ENCODE measurements at regions not wholly inside any gene's neighbourhood (a gene's known extent, or its start where the extent isn't known, plus 50 kb on each side); places are given as distances from the start of the nearest gene placed in this dataset.
"Not testable (repeated sequence)": the region's sequence is repeated elsewhere in the genome, so short reads cannot be mapped to it uniquely, and the experiment has no call there.

- H3K27me3 ChIP-seq (ENCODE audit: control insufficient read depth, insufficient read depth, low read length); H3K9me3 ChIP-seq (ENCODE audit: control insufficient read depth, low read depth, low read length); H3K36me3 ChIP-seq (ENCODE audit: control insufficient read depth, low read depth, low read length); H3K4me1 ChIP-seq (ENCODE audit: control insufficient read depth, low read depth, low read length); H3K4me3 ChIP-seq (ENCODE audit: low read length); H3K9ac ChIP-seq (ENCODE audit: low read length); H3K27ac ChIP-seq (ENCODE audit: low read length): not testable (repeated sequence)
Observed at GRCh38 chr2:95713470-95714177, 121.8 kb downstream of the TRIM43 start.

- not testable (repeated sequence) for H3K27ac ChIP-seq (ENCODE audit: low read length); H3K36me3 ChIP-seq (ENCODE audit: control insufficient read depth, low read depth, low read length); H3K9ac ChIP-seq (ENCODE audit: low read length); H3K9me3 ChIP-seq (ENCODE audit: control insufficient read depth, low read depth, low read length); H3K4me3 ChIP-seq (ENCODE audit: low read length); H3K4me1 ChIP-seq (ENCODE audit: control insufficient read depth, low read depth, low read length); H3K27me3 ChIP-seq (ENCODE audit: control insufficient read depth, insufficient read depth, low read length)
Observed at GRCh38 chr2:95714398-95714797, 122.6 kb downstream of the TRIM43 start.

GRCh38 chr2:95719473-95720060 lies 127.8 kb downstream of the TRIM43 start:
- Histone ChIP-seq H3K9ac (ENCODE audit: low read length) (no peak overlapping the region), H3K9me3 (ENCODE audit: control insufficient read depth, low read depth, low read length) (no peaks in the 10 kb centered on the region), H3K27ac (ENCODE audit: low read length) (no peak overlapping the region), H3K36me3 (ENCODE audit: control insufficient read depth, low read depth, low read length) (no peaks in the 10 kb centered on the region), H3K4me3 (ENCODE audit: low read length) (no peak overlapping the region), H3K4me1 (ENCODE audit: control insufficient read depth, low read depth, low read length) (no peaks in the 10 kb centered on the region), H3K27me3 (ENCODE audit: control insufficient read depth, insufficient read depth, low read length) (no peaks in the 10 kb centered on the region)

DNA sequence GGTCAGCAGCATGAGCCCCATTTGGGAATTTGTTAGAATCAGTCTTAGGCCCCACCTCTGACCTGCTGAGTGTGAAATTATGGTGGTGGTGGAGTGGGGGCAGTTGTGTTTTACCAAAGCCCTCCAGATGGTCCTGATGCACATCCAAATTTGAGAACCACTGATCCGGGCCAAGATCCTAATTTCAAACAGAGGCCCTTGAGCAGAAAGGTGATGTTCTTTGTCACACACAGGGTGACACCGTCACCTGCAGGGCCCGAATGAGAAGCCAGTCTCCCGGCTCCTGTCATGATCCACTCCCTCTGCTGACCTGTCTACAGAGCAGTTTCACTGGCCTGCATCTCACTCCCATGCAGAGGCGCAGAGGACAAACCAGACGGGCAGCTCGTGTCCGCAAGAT lies 129.9 kb downstream of the TRIM43 start:
- H3K27me3 ChIP-seq (ENCODE audit: control insufficient read depth, insufficient read depth, low read length) = no peaks in the 10 kb centered on the region
- no peak overlapping the region for H3K9ac ChIP-seq (ENCODE audit: low read length)
- H3K9me3 ChIP-seq (ENCODE audit: control insufficient read depth, low read depth, low read length) = no peaks in the 10 kb centered on the region
- H3K27ac ChIP-seq (ENCODE audit: low read length) = no peak overlapping the region
- no peak overlapping the region for H3K4me3 ChIP-seq (ENCODE audit: low read length)
- H3K4me1 ChIP-seq (ENCODE audit: control insufficient read depth, low read depth, low read length) = no peaks in the 10 kb centered on the region
- H3K36me3 ChIP-seq (ENCODE audit: control insufficient read depth, low read depth, low read length) = no peaks in the 10 kb centered on the region

DNA sequence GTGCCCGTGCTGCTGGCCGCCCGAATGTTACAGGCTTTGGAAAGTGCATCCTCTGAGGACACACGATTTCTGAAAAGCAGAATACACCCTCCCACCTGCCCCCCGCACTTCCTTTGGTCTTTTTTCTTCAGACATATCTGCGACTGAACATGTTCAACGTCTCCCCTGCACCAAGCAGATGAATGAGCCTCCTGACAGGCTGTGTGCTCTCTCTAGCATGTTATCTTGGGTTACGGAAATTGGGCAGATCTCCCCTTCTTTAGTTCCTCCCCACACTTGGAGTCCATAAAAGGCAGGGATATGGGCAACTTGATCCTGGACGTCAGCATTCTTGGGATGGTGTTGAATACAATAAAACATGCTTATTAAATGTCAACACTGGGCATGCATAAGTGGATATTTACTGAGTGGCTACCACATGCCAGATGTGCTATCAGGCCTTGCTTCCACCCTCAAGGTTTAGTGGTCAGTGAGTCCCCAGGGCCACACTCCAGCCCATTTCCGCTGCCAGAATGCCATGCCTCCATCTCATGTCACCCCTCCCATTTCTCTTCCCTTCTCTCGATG lies 130.4 kb downstream of the TRIM43 start:
- Histone ChIP-seq H3K36me3 (ENCODE audit: control insufficient read depth, low read depth, low read length) (no peaks in the 10 kb centered on the region), H3K27me3 (ENCODE audit: control insufficient read depth, insufficient read depth, low read length) (no peaks in the 10 kb centered on the region), H3K9ac (ENCODE audit: low read length) (no peak overlapping the region), H3K9me3 (ENCODE audit: control insufficient read depth, low read depth, low read length) (no peaks in the 10 kb centered on the region), H3K27ac (ENCODE audit: low read length) (no peak overlapping the region), H3K4me3 (ENCODE audit: low read length) (no peak overlapping the region), H3K4me1 (ENCODE audit: control insufficient read depth, low read depth, low read length) (no peaks in the 10 kb centered on the region)

DNA sequence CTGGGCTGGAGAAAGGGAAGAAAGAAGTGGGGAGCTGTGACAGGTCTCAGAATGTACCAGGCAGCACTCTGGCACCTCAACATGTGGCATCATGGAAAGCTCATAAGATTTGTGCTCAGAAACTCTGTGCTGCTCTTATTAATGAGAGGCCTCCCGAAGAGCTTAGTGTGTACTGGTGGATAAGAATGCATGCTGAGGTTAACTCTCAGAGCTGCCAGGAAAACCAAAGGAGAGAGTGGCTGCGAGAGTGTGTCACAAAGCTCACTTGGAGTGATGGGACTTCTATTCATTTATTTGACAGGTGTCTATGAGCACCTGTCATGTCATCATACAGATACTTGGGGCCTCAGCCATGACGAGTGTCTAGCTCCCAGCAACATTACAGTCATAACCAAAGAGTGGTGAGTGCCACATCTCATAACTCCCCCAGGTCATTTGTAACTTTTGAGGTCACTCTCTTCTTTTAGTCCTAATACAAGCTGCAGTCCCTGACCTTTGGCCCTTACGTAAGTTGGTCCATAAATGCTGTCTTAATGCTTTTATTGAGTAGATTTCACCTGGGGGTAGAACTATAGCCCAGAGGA lies 131.9 kb downstream of the TRIM43 start:
- not testable (repeated sequence) for H3K27ac ChIP-seq (ENCODE audit: low read length); H3K4me3 ChIP-seq (ENCODE audit: low read length); H3K9ac ChIP-seq (ENCODE audit: low read length); H3K9me3 ChIP-seq (ENCODE audit: control insufficient read depth, low read depth, low read length); H3K27me3 ChIP-seq (ENCODE audit: control insufficient read depth, insufficient read depth, low read length); H3K36me3 ChIP-seq (ENCODE audit: control insufficient read depth, low read depth, low read length); H3K4me1 ChIP-seq (ENCODE audit: control insufficient read depth, low read depth, low read length)

- H3K27me3 ChIP-seq (ENCODE audit: control insufficient read depth, insufficient read depth, low read length); H3K36me3 ChIP-seq (ENCODE audit: control insufficient read depth, low read depth, low read length); H3K4me3 ChIP-seq (ENCODE audit: low read length): not testable (repeated sequence)
Observed at GRCh38 chr2:95725191-95725590, 133.4 kb downstream of the TRIM43 start.

GRCh38 chr2:95725677-95726076 lies 133.9 kb downstream of the TRIM43 start:
- not testable (repeated sequence) for H3K27ac ChIP-seq (ENCODE audit: low read length); H3K36me3 ChIP-seq (ENCODE audit: control insufficient read depth, low read depth, low read length); H3K9me3 ChIP-seq (ENCODE audit: control insufficient read depth, low read depth, low read length); H3K27me3 ChIP-seq (ENCODE audit: control insufficient read depth, insufficient read depth, low read length); H3K4me1 ChIP-seq (ENCODE audit: control insufficient read depth, low read depth, low read length); H3K4me3 ChIP-seq (ENCODE audit: low read length); H3K9ac ChIP-seq (ENCODE audit: low read length)

More at GRCh38 chr2:95725191-95725590, 133.4 kb downstream of the TRIM43 start:
- H3K27ac ChIP-seq (ENCODE audit: low read length); H3K4me1 ChIP-seq (ENCODE audit: control insufficient read depth, low read depth, low read length); H3K9ac ChIP-seq (ENCODE audit: low read length); H3K9me3 ChIP-seq (ENCODE audit: control insufficient read depth, low read depth, low read length): not testable (repeated sequence)

DNA sequence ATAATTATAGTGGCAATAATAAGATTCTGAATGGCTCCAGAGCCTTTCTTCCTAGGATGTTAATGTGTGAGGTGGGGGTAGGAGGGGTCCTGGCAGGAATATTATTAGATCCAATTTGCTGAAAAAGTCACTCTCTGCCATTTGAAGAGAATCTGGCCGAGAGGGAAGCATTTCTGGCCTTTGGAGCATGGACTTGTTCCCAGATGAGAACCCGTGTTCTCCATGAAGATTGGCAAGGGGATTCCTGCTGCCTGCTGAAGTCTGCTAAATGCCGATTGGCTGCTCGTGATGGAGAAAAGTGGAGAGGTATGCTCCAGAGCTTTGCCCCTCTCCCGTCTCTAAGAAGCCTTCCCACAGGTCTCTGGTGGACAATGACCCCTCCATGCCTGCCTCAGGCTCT lies 135.6 kb downstream of the TRIM43 start:
- H3K4me1 ChIP-seq (ENCODE audit: control insufficient read depth, low read depth, low read length); H3K9me3 ChIP-seq (ENCODE audit: control insufficient read depth, low read depth, low read length); H3K9ac ChIP-seq (ENCODE audit: low read length); H3K4me3 ChIP-seq (ENCODE audit: low read length); H3K27me3 ChIP-seq (ENCODE audit: control insufficient read depth, insufficient read depth, low read length); H3K36me3 ChIP-seq (ENCODE audit: control insufficient read depth, low read depth, low read length); H3K27ac ChIP-seq (ENCODE audit: low read length): not testable (repeated sequence)

DNA sequence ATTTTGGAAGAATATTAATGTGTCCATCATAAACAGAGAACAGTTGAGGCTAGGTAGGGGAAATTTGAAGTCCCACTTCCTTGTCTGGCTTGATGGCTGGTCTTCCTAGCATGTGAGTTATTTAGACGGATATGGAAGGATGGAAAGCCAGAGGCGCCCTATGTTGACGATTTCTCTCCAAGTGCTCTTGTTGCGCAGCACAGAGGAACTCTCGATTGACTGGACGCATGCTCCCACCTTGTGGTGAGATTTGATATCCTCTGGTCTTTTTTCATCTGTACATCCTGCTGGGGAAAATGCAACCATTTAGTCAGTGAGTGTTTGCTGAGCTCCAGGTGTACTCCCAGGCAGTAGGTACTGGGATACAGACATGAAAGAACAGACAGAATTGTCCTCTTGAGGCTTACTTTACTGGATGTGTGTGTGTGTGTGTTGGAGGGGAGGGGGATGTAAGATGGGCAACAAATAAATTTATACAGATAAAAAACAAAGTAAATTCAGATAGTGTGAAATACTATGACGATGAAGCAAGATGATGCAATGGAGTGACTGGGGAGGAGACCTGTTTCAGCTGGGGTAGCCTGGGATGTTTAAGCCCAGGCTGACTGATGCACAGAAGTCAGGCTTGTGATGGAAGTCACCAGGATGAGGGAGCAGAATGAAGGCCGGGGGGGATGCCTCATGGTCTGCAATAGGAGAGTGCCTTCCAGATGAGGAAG lies 137.2 kb downstream of the TRIM43 start:
- Histone ChIP-seq H3K4me1 (ENCODE audit: control insufficient read depth, low read depth, low read length) (no peaks in the 10 kb centered on the region), H3K27me3 (ENCODE audit: control insufficient read depth, insufficient read depth, low read length) (no peaks in the 10 kb centered on the region), H3K27ac (ENCODE audit: low read length) (no peak overlapping the region), H3K9me3 (ENCODE audit: control insufficient read depth, low read depth, low read length) (no peaks in the 10 kb centered on the region), H3K9ac (ENCODE audit: low read length) (no peak overlapping the region), H3K36me3 (ENCODE audit: control insufficient read depth, low read depth, low read length) (no peaks in the 10 kb centered on the region), H3K4me3 (ENCODE audit: low read length) (no peak overlapping the region)

DNA sequence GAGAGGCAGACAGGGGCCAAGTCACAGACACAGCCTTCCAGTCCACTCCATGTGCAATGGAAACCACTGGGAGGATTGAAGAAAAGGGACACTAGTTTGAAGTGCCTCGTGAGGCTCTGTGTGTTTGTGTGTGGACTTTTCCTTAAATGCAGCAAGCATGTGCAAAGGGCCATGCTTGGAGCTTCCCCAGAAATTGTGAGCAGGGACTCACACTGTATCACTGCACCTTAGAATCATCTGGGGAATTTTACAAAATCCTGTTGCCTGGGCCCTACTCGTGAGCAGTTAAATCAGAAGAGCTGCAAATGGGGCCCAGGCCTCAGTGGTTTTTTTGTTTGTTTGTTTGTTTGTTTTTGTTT lies 137.8 kb downstream of the TRIM43 start:
- Histone ChIP-seq H3K27ac (ENCODE audit: low read length) (no peak overlapping the region), H3K4me1 (ENCODE audit: control insufficient read depth, low read depth, low read length) (no peaks in the 10 kb centered on the region), H3K36me3 (ENCODE audit: control insufficient read depth, low read depth, low read length) (no peaks in the 10 kb centered on the region), H3K9ac (ENCODE audit: low read length) (no peak overlapping the region), H3K4me3 (ENCODE audit: low read length) (no peak overlapping the region), H3K9me3 (ENCODE audit: control insufficient read depth, low read depth, low read length) (no peaks in the 10 kb centered on the region), H3K27me3 (ENCODE audit: control insufficient read depth, insufficient read depth, low read length) (no peaks in the 10 kb centered on the region)
